Mesenchymal stem cell (in vitro differentiated cells and primary cell): ENCODE measurements at regions not wholly inside any gene's neighbourhood (a gene's known extent, or its start where the extent isn't known, plus 50 kb on each side); places are given as distances from the start of the nearest gene placed in this dataset.

Experiments
- DNase-seq: peaks from one replicate; pipeline ENCODE4 v3.0.0-alpha.2; 2013
- H2AFZ ChIP-seq: one replicate; pipeline ENCODE4 v1.6.1; 2013; ENCODE audit warnings: low read depth, mild to moderate bottlenecking, control low read depth, inconsistent platforms, low read length, moderate library complexity
- H2AK5ac ChIP-seq: 2 replicates; pipeline ENCODE4 v1.6.1; 2013; ENCODE audit warnings: low read length, moderate library complexity, mild to moderate bottlenecking, inconsistent platforms; ENCODE audit not compliant: severe bottlenecking
- H2BK120ac ChIP-seq: one replicate; pipeline ENCODE4 v1.6.1; 2013; ENCODE audit warnings: low read depth, mild to moderate bottlenecking, inconsistent platforms, low read length, moderate library complexity
- H2BK12ac ChIP-seq, 2 experiments: one replicate each; pipeline ENCODE4 v1.6.1; 2013; ENCODE audit warnings: inconsistent platforms in 2 of 2, low read length in 2 of 2, mild to moderate bottlenecking in 2 of 2, moderate library complexity in 2 of 2, control low read depth in 1 of 2
- H2BK15ac ChIP-seq: one replicate; pipeline ENCODE4 v1.6.1; 2013; ENCODE audit warnings: mild to moderate bottlenecking, low read depth, inconsistent platforms; ENCODE audit not compliant: poor library complexity, severe bottlenecking
- H2BK5ac ChIP-seq: 2 replicates; pipeline ENCODE4 v1.6.1; 2013; ENCODE audit warnings: low read depth, mild to moderate bottlenecking, low read length, control low read depth, inconsistent platforms; ENCODE audit not compliant: poor library complexity, severe bottlenecking
- H3K14ac ChIP-seq, 2 experiments: one replicate each; pipeline ENCODE4 v1.6.1; 2013; ENCODE audit warnings: inconsistent platforms in 2 of 2, low read length in 2 of 2, control low read depth in 1 of 2, mild to moderate bottlenecking in 1 of 2, moderate library complexity in 1 of 2
- H3K18ac ChIP-seq, 2 experiments: one replicate each; pipeline ENCODE4 v1.6.1; 2013; ENCODE audit warnings: inconsistent platforms in 2 of 2, low read length in 2 of 2, control low read depth in 1 of 2, low read depth in 1 of 2, mild to moderate bottlenecking in 1 of 2
- H3K23ac ChIP-seq, 2 experiments: one replicate each; pipeline ENCODE4 v1.6.1; 2013; ENCODE audit warnings: inconsistent platforms in 2 of 2, low read length in 2 of 2, mild to moderate bottlenecking in 2 of 2, moderate library complexity in 2 of 2, control low read depth in 1 of 2
- H3K27ac ChIP-seq: 2 replicates; pipeline ENCODE4 v1.5.1; 2013; ENCODE audit warnings: mild to moderate bottlenecking, moderate library complexity, low read length, control low read depth, inconsistent platforms; ENCODE audit not compliant: poor library complexity, severe bottlenecking
- H3K27me3 ChIP-seq, 2 experiments: 2 replicates each; pipeline versions ENCODE4 v1.6.1 to v1.7.0; 2013; ENCODE audit warnings: low read length in 2 of 2, mild to moderate bottlenecking in 2 of 2, moderate library complexity in 2 of 2, control low read depth in 1 of 2, inconsistent platforms in 1 of 2; ENCODE audit not compliant: control insufficient read depth in 1 of 2, insufficient read depth in 1 of 2
- H3K36me3 ChIP-seq, 2 experiments: 2 replicates each; pipeline versions ENCODE4 v1.6.1 to v1.7.0; 2013; ENCODE audit warnings: low read length in 2 of 2, control low read depth in 1 of 2, inconsistent platforms in 1 of 2, low read depth in 1 of 2, mild to moderate bottlenecking in 1 of 2; ENCODE audit not compliant: insufficient read depth in 2 of 2, control insufficient read depth in 1 of 2
- H3K4ac ChIP-seq, 2 experiments: one replicate each; pipeline ENCODE4 v1.6.1; 2013; ENCODE audit warnings: inconsistent platforms in 2 of 2, low read length in 2 of 2, mild to moderate bottlenecking in 2 of 2, moderate library complexity in 2 of 2, control low read depth in 1 of 2, low read depth in 1 of 2
- H3K4me1 ChIP-seq: 2 replicates; pipeline ENCODE4 v1.6.1; 2013; ENCODE audit warnings: low read depth, low read length, control low read depth; ENCODE audit not compliant: control insufficient read depth, insufficient read depth
- H3K4me2 ChIP-seq: 2 replicates; pipeline ENCODE4 v1.6.1; 2013; ENCODE audit warnings: low read length, mild to moderate bottlenecking, inconsistent platforms; ENCODE audit not compliant: poor library complexity, severe bottlenecking
- H3K4me3 ChIP-seq, 2 experiments: 2 replicates each; pipeline versions ENCODE4 v1.5.1 to v1.7.0; 2013; ENCODE audit warnings: low read length in 2 of 2, mild to moderate bottlenecking in 2 of 2, control low read depth in 1 of 2, low read depth in 1 of 2; ENCODE audit not compliant: insufficient read depth in 1 of 2
- H3K79me1 ChIP-seq: replicated peaks from 2 replicates; pipeline ENCODE4 v1.6.1; 2013; ENCODE audit warnings: mild to moderate bottlenecking, control low read depth, low read length, inconsistent platforms; ENCODE audit not compliant: poor library complexity, severe bottlenecking
- H3K9ac ChIP-seq: 2 replicates; pipeline ENCODE4 v1.7.0; 2013; ENCODE audit warnings: mild to moderate bottlenecking, low read length, moderate library complexity
- H3K9me3 ChIP-seq: 2 replicates; pipeline ENCODE4 v1.7.0; 2013; ENCODE audit warnings: mild to moderate bottlenecking, low read length; ENCODE audit not compliant: control insufficient read depth
- H4K8ac ChIP-seq: one replicate; pipeline ENCODE4 v1.6.1; 2013; ENCODE audit warnings: inconsistent platforms, mild to moderate bottlenecking, low read length, moderate library complexity
- H4K91ac ChIP-seq: one replicate; pipeline ENCODE4 v1.6.1; 2013; ENCODE audit warnings: mild to moderate bottlenecking, low read length, inconsistent platforms
- WGBS: methylation state at CpG from one replicate; pipeline ENCODE4 v1.1.7; 2013; ENCODE audit warnings: mixed read lengths; 5-methylcytosine and 5-hydroxymethylcytosine counted together

- no peaks in the 10 kb centered on the region for H3K4me1 ChIP-seq
- no peak overlapping the region for H3K4me2 ChIP-seq
- H3K4ac ChIP-seq = no peak overlapping the region
- H3K14ac ChIP-seq = no peak overlapping the region
- no peak overlapping the region for H2BK5ac ChIP-seq
- H2AFZ ChIP-seq = no peak overlapping the region
- H2BK15ac ChIP-seq = no peak overlapping the region
- H3K4me3 ChIP-seq = no peak overlapping the region
- no peaks in the 10 kb centered on the region for H3K9me3 ChIP-seq
- no peak overlapping the region for H3K27ac ChIP-seq
- H3K18ac ChIP-seq = no peak overlapping the region
- no peak overlapping the region for H2BK12ac ChIP-seq
- no peaks in the 10 kb centered on the region for H3K79me1 ChIP-seq
- no peak overlapping the region for H2BK120ac ChIP-seq
- H3K9ac ChIP-seq = no peak overlapping the region
- DNase-seq = no peak
- no peak overlapping the region for H4K91ac ChIP-seq
- H4K8ac ChIP-seq = no peak overlapping the region
- no peak overlapping the region for H3K23ac ChIP-seq
- WGBS = 63% methylated on average over 2 of the region's 2 CpGs
- no peak overlapping the region for H2AK5ac ChIP-seq
- no peaks in the 10 kb centered on the region for H3K36me3 ChIP-seq
- H3K27me3 ChIP-seq = peaks cover 0 to 19% of the 10 kb centered on the region in 2 experiments
These were observed 478.5 kb upstream of the KIF2A start for GRCh38 chr5:61827445-61827975.

- H3K14ac ChIP-seq = no peak overlapping the region
- peaks cover 0 to 7% of the 10 kb centered on the region in 2 experiments for H3K27me3 ChIP-seq
- no peak overlapping the region for H3K9ac ChIP-seq
- H3K18ac ChIP-seq = no peak overlapping the region
- no peak overlapping the region for H2BK15ac ChIP-seq
- DNase-seq = no peak
- H2AFZ ChIP-seq = no peak overlapping the region
- H3K4me3 ChIP-seq = no peak overlapping the region
- H3K4me1 ChIP-seq = no peaks in the 10 kb centered on the region
- H2BK5ac ChIP-seq = no peak overlapping the region
- no peak overlapping the region for H2AK5ac ChIP-seq
- H4K91ac ChIP-seq = no peak overlapping the region
- H4K8ac ChIP-seq = no peak overlapping the region
- H3K23ac ChIP-seq = no peak overlapping the region
- no peak overlapping the region for H3K4me2 ChIP-seq
- 92% methylated on average over 3 of the region's 3 CpGs for WGBS
- H2BK12ac ChIP-seq = no peak overlapping the region
- H3K79me1 ChIP-seq = no peaks in the 10 kb centered on the region
- H3K9me3 ChIP-seq = no peaks in the 10 kb centered on the region
- H2BK120ac ChIP-seq = no peak overlapping the region
- H3K4ac ChIP-seq = no peak overlapping the region
- no peaks in the 10 kb centered on the region for H3K36me3 ChIP-seq
- no peak overlapping the region for H3K27ac ChIP-seq
These were observed 477.1 kb upstream of the KIF2A start for GRCh38 chr5:61828856-61829255.

DNA sequence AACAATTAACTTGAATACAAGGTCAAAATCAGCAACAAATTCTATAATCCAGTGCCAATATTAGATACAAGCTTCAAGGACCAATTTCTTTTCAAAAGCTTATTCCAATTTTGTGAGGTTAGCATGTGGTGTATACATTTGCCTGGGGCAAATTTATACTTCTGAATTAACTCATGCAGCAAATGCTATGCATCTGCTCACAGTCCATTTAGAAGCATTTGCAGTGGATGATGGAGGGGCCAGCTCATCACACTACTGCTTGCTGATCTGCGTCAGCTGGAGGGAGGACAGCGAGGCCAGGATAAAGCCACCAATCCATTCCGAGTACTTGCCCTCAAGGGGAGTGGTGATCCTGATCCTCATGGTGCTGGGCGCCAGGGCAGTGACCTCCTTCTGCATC, 474.3 kb upstream of the KIF2A start:
- Histone ChIP-seq H4K91ac (no peak overlapping the region), H3K4me1 (no peaks in the 10 kb centered on the region), H3K18ac (no peak overlapping the region), H3K27ac (no peak overlapping the region), H3K4ac (no peak overlapping the region), H2BK120ac (no peak overlapping the region), H4K8ac (no peak overlapping the region), H3K79me1 (no peaks in the 10 kb centered on the region), H3K4me3 (no peak overlapping the region), H3K36me3 (no peaks in the 10 kb centered on the region), H3K23ac (no peak overlapping the region), H3K14ac (no peak overlapping the region), H2BK12ac (no peak overlapping the region), H3K9me3 (no peaks in the 10 kb centered on the region), H2AFZ (no peak overlapping the region), H3K4me2 (no peak overlapping the region), H3K9ac (no peak overlapping the region), H2BK5ac (no peak overlapping the region), H3K27me3 (peaks cover 0 to 13% of the 10 kb centered on the region in 2 experiments), H2BK15ac (no peak overlapping the region), H2AK5ac (no peak overlapping the region)
- WGBS = 98% methylated on average over 4 of the region's 4 CpGs
- no peak for DNase-seq

DNA sequence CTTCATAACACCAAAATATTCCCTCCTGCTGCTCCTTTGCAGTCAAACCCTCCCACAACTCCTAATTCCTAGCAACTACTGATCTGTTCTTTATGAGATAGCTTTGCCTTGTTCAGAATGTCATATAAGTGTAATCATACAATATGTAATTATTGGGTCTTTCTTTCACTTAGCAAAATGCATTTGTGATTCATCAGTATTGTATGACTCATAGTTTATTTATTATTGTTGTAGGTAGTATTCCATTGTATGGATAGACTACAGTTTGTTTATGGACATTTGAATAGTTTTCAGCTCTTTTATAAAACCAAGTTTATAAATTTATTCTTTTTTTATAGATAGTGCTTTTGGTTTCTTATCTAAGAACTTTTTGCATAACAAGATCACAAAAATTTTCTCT, 468.2 kb upstream of the KIF2A start:
- H3K27ac ChIP-seq = no peak overlapping the region
- no peak overlapping the region for H2BK5ac ChIP-seq
- no peak overlapping the region for H2AK5ac ChIP-seq
- H3K36me3 ChIP-seq = no peaks in the 10 kb centered on the region
- no peak overlapping the region for H2BK12ac ChIP-seq
- no peak overlapping the region for H3K4me3 ChIP-seq
- no peak overlapping the region for H3K18ac ChIP-seq
- no peak overlapping the region for H2BK120ac ChIP-seq
- no peak overlapping the region for H3K4ac ChIP-seq
- no peak overlapping the region for H4K91ac ChIP-seq
- no peak overlapping the region for H3K23ac ChIP-seq
- no peak overlapping the region for H3K9ac ChIP-seq
- no peak overlapping the region for H2BK15ac ChIP-seq
- H3K4me2 ChIP-seq = no peak overlapping the region
- H3K79me1 ChIP-seq = no peaks in the 10 kb centered on the region
- no peaks in the 10 kb centered on the region for H3K9me3 ChIP-seq
- H3K4me1 ChIP-seq = no peaks in the 10 kb centered on the region
- H2AFZ ChIP-seq = no peak overlapping the region
- H3K27me3 ChIP-seq = peaks cover 0 to 18% of the 10 kb centered on the region in 2 experiments
- no peak overlapping the region for H3K14ac ChIP-seq
- DNase-seq = no peak
- H4K8ac ChIP-seq = no peak overlapping the region
